ENCODE measurements at regions not wholly inside any gene's neighbourhood (a gene's known extent, or its start where the extent isn't known, plus 50 kb on each side); places are given as distances from the start of the nearest gene placed in this dataset.

DNA sequence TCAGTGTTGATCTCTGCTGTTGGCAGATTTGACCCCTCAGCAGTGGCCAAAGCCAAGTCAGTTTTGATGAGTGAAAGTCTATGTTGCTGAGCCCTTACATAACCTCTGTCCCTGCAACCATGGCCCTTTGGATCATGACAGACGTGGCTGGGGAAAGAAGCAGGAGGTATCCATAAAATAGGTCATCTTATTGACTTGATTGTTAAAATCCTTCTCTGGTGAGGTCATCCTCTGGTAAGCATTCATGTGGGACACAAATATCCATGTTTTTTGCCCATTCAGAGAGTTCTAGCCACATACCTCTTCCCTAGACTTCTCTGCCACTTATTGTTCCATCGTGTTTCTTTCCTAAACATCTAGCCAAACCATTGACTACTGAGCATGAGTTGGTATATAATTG is 251.9 kb upstream of the PTER start:
- ATAC-seq (no peak), DNase-seq (ENCODE audit: extremely low read depth in 1 of 4, low spot score in 3 of 4) (no peak), FAIRE-seq (no peak)
- Histone ChIP-seq H3K36me3 (ENCODE audit: control insufficient read depth, insufficient read depth, low read length) (no peaks in the 10 kb centered on the region), H3K27me3 (ENCODE audit: control insufficient read depth in 2 of 2, insufficient read depth in 2 of 2, low read length in 2 of 2) (no peaks in the 10 kb centered on the region), H3K9me1 (ENCODE audit: control insufficient read depth, insufficient read depth, low read length) (no peaks in the 10 kb centered on the region), H3K4me2 (ENCODE audit: insufficient read depth, low read length) (no peak overlapping the region), H3K4me1 (replicated peaks in 1 of 2; ENCODE audit: control insufficient read depth in 2 of 2, insufficient read depth in 2 of 2, low read length in 2 of 2) (no peaks in the 10 kb centered on the region), H3K9me3 (replicated peaks; ENCODE audit: control insufficient read depth, insufficient read depth, low read depth, low read length) (no peaks in the 10 kb centered on the region), H3K4me3 (no peak overlapping the region), H4K20me1 (replicated peaks; ENCODE audit: control insufficient read depth, insufficient read depth, low read length) (no peaks in the 10 kb centered on the region), H3K79me2 (ENCODE audit: control insufficient read depth, insufficient read depth, low read length) (no peaks in the 10 kb centered on the region), H3K27ac (ENCODE audit: extremely low read depth, low read depth, low read length) (no peak overlapping the region), H2AFZ (ENCODE audit: low read depth, low read length) (no peak overlapping the region), H3K9ac (ENCODE audit: insufficient read depth in 1 of 2, low read depth in 2 of 2, low read length in 2 of 2) (no peak overlapping the region)
- in situ Hi-C loops (cut with MboI) (no loop called here), intact Hi-C loops (cut with micrococcal nuclease) (no loop called here)
- POLR2A ChIA-PET = interaction anchor here (0.7 kb wide), 1 partner anchor 161 kb away, joined by 3 read pairs; no protein-coding TSS in a partner anchor
- WGBS (ENCODE audit: insufficient coverage, low coverage, missing lambda C conversion rate) = 0% methylated on average over 2 of the region's 2 CpGs
- no TSS peak for BruUV-seq (replicated peaks)
- CTCF ChIA-PET (ENCODE audit: low intra/inter-chr PET ratio) = no interaction called here
- TF ChIP-seq, protein P1, sequence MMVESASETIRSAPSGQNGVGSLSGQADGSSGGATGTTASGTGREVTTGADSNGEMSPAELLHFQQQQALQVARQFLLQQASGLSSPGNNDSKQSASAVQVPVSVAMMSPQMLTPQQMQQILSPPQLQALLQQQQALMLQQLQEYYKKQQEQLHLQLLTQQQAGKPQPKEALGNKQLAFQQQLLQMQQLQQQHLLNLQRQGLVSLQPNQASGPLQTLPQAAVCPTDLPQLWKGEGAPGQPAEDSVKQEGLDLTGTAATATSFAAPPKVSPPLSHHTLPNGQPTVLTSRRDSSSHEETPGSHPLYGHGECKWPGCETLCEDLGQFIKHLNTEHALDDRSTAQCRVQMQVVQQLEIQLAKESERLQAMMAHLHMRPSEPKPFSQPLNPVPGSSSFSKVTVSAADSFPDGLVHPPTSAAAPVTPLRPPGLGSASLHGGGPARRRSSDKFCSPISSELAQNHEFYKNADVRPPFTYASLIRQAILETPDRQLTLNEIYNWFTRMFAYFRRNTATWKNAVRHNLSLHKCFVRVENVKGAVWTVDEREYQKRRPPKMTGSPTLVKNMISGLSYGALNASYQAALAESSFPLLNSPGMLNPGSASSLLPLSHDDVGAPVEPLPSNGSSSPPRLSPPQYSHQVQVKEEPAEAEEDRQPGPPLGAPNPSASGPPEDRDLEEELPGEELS (CRISPR knock-in tag; IDR thresholded peaks at IDR 0.05; ENCODE audit: borderline replicate concordance) = no peak
- TF ChIP-seq ZNF41 (CRISPR knock-in tag; conservative IDR thresholded peaks at IDR 0.05) (no peak), EWSR1 (IDR thresholded peaks at IDR 0.05; ENCODE audit: borderline replicate concordance, low read depth, partially characterized antibody) (no peak), MCM2 (IDR thresholded peaks at IDR 0.05; ENCODE audit: low read depth) (no peak), FOXP1 (CRISPR knock-in tag; IDR thresholded peaks at IDR 0.05) (no peak), DMBX1 (CRISPR knock-in tag; IDR thresholded peaks at IDR 0.05; ENCODE audit: borderline replicate concordance) (no peak), TBP (optimal IDR thresholded peaks at IDR 0.05; ENCODE audit: low read depth, low read length) (no peak), HEY1 (CRISPR knock-in tag; IDR thresholded peaks at IDR 0.05; ENCODE audit: borderline replicate concordance) (no peak), ZNF316 (IDR thresholded peaks at IDR 0.05) (no peak), ZNF589 (CRISPR knock-in tag; IDR thresholded peaks at IDR 0.05; ENCODE audit: low read depth) (no peak), TOE1 (IDR thresholded peaks at IDR 0.05; ENCODE audit: borderline replicate concordance) (no peak), TOE1 (CRISPR knock-in tag; IDR thresholded peaks at IDR 0.05; ENCODE audit: borderline replicate concordance, low read depth) (no peak), MCM5 (IDR thresholded peaks at IDR 0.05; ENCODE audit: low read depth) (no peak)
- TF ChIP-seq, protein P2, sequence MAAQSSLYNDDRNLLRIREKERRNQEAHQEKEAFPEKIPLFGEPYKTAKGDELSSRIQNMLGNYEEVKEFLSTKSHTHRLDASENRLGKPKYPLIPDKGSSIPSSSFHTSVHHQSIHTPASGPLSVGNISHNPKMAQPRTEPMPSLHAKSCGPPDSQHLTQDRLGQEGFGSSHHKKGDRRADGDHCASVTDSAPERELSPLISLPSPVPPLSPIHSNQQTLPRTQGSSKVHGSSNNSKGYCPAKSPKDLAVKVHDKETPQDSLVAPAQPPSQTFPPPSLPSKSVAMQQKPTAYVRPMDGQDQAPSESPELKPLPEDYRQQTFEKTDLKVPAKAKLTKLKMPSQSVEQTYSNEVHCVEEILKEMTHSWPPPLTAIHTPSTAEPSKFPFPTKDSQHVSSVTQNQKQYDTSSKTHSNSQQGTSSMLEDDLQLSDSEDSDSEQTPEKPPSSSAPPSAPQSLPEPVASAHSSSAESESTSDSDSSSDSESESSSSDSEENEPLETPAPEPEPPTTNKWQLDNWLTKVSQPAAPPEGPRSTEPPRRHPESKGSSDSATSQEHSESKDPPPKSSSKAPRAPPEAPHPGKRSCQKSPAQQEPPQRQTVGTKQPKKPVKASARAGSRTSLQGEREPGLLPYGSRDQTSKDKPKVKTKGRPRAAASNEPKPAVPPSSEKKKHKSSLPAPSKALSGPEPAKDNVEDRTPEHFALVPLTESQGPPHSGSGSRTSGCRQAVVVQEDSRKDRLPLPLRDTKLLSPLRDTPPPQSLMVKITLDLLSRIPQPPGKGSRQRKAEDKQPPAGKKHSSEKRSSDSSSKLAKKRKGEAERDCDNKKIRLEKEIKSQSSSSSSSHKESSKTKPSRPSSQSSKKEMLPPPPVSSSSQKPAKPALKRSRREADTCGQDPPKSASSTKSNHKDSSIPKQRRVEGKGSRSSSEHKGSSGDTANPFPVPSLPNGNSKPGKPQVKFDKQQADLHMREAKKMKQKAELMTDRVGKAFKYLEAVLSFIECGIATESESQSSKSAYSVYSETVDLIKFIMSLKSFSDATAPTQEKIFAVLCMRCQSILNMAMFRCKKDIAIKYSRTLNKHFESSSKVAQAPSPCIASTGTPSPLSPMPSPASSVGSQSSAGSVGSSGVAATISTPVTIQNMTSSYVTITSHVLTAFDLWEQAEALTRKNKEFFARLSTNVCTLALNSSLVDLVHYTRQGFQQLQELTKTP (IDR thresholded peaks at IDR 0.05; ENCODE audit: low read depth in 1 of 2, partially characterized antibody in 2 of 2) = no peak
- TF ChIP-seq, protein P3, sequence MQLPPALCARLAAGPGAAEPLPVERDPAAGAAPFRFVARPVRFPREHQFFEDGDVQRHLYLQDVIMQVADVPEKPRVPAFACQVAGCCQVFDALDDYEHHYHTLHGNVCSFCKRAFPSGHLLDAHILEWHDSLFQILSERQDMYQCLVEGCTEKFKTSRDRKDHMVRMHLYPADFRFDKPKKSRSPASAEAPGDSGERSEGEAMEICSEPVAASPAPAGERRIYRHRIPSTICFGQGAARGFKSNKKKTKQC (CRISPR knock-in tag; IDR thresholded peaks at IDR 0.05) = no peak
